SH-SY5Y (cell line): ENCODE measurements at regions not wholly inside any gene's neighbourhood (a gene's known extent, or its start where the extent isn't known, plus 50 kb on each side); places are given as distances from the start of the nearest gene placed in this dataset.

ENCODE experiments used
- GATA2 ChIP-seq: IDR thresholded peaks from 2 replicates; pipeline ENCODE4 v1.6.1; 2011; ENCODE audit warnings: mild to moderate bottlenecking, low read depth, low read length
- GATA3 ChIP-seq: IDR thresholded peaks from 2 replicates; pipeline ENCODE4 v1.6.1; 2011; ENCODE audit warnings: low read depth, mild to moderate bottlenecking, low read length, moderate library complexity

- TF ChIP-seq GATA3 = no peak
- TF ChIP-seq GATA2 = no peak
Measured at GRCh38 chr2:128958241-128958640, 639.6 kb upstream of the HS6ST1 start.
